C4-2B (cell line): ENCODE measurements at regions not wholly inside any gene's neighbourhood (a gene's known extent, or its start where the extent isn't known, plus 50 kb on each side); places are given as distances from the start of the nearest gene placed in this dataset.

Source experiments
- ZFX ChIP-seq: fragments of 450-650 bp; IDR thresholded peaks from 2 replicates; pipeline ENCODE4 v1.6.1; 2017
- TF ChIP-seq, protein P1 (sequence below): fragments of 450-650 bp; conservative IDR thresholded peaks from 2 replicates; pipeline ENCODE4 v1.5.1; 2017; ENCODE audit warnings: mild to moderate bottlenecking

DNA sequence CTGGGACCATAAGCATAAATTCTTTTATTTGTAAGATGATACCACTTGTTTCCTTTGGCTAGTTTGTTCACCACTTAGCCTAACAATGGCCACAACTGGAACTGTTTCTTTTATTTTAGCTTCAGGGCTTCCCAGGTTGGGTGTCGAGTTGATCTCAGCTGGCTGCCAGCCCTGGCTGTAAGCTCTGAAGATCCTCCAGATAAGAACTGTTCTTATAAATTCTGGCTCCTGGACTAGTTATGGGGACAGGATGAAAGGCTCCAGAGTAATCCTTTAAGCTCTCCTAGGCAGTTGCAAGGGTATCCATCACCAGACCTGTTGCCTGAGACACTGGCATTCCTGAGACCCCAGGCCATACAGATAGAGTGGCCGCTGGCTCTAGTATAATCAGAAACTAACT is 129.4 kb upstream of the ACSL4 start:
- TF ChIP-seq, protein P1, sequence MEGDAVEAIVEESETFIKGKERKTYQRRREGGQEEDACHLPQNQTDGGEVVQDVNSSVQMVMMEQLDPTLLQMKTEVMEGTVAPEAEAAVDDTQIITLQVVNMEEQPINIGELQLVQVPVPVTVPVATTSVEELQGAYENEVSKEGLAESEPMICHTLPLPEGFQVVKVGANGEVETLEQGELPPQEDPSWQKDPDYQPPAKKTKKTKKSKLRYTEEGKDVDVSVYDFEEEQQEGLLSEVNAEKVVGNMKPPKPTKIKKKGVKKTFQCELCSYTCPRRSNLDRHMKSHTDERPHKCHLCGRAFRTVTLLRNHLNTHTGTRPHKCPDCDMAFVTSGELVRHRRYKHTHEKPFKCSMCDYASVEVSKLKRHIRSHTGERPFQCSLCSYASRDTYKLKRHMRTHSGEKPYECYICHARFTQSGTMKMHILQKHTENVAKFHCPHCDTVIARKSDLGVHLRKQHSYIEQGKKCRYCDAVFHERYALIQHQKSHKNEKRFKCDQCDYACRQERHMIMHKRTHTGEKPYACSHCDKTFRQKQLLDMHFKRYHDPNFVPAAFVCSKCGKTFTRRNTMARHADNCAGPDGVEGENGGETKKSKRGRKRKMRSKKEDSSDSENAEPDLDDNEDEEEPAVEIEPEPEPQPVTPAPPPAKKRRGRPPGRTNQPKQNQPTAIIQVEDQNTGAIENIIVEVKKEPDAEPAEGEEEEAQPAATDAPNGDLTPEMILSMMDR = no peak
- TF ChIP-seq ZFX = no peak
